HG02938 (cell line): ENCODE measurements at regions not wholly inside any gene's neighbourhood (a gene's known extent, or its start where the extent isn't known, plus 50 kb on each side); places are given as distances from the start of the nearest gene placed in this dataset.
A peak's percentile ranks its signal among the peaks of the same experiment; 100 is the strongest.
"Not testable (repeated sequence)": the region's sequence is repeated elsewhere in the genome, so short reads cannot be mapped to it uniquely, and the experiment has no call there.

Experiments
- ATAC-seq: cut with Tn5 transposase; IDR thresholded peaks from one replicate; pipeline ENCODE4 v1.9.1; 2021; ENCODE audit warnings: mild to moderate bottlenecking, moderate library complexity; ENCODE audit not compliant: unreplicated experiment

DNA sequence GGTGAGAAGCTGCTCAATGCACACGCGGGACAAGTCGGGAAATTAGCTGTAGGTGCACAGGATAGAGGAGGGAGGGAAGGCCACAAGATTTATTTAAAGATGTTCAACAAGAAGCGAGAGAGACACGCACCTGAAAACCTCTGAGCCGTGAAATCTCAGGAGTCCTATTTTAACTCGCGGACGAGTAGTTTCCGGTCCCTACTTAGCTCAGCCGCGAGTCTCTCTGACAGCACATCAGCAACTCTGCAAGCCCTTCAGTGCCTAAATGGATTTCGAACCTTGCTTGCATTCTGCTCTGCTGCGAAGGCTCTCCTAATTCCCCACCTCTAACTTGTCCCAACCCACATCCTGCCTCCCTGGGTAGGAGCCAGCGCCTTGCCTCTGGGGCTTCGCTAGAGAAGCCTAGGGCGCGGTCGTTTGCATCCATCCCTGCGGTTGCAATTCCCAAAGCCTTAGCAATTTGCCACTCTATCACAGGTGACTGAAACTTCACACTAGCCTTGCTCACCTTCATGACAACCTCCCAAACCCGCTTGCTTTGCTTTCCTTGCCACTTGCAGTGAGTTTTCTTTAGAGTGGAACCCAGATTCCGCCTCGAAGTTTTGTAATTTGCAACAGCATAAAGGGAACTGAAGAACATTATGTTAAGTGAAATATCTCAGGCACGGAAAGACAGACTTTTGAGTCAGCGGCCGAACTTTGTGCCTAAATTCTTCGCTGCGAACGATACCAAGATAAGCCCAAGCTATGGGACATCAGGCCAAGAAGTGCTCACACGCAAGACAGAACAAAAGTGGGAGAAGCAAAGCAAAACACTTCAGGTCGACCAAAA is 202.8 kb downstream of the KDM5D start:
- ATAC-seq, result peak; percentile 97

DNA sequence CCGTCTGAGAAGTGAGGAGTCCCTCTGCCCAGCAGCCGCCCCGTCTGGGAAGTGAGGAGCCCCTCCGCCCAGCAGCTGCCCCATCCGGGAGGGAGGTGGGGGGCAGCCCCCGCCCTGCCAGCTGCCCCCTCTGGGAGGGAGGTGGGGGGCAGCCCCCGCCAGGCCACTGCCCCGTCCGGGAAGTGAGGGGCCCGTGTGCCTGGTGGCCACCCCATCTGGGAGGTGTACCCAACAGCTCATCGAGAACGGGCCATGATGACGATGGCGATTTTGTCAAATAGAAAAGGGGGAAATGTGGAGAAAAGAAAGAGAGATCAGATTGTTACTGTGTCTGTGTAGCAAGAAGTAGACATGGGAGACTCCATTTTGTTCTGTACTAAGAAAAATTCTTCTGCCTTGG is 208.8 kb downstream of the KDM5D start:
- not testable (repeated sequence) for ATAC-seq

DNA sequence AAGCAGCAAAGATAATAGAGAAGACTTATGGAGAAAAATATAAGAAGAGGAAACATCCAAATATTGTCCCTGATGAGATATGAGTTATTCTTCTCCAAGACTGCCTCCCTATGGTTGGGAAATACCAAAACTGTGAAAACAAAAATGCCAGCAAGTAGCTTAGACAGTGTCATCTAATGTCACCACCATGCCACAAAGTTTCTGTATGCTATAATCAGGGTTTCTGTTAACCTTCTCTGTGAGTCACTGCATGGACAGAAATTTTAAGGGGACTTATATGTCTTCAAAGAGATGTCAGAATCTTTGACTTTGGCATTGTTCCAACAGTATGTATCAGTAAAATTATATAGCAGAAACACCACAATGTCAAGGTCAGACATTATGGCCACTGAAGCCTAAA is 222.6 kb downstream of the KDM5D start:
- ATAC-seq, result no peak

DNA sequence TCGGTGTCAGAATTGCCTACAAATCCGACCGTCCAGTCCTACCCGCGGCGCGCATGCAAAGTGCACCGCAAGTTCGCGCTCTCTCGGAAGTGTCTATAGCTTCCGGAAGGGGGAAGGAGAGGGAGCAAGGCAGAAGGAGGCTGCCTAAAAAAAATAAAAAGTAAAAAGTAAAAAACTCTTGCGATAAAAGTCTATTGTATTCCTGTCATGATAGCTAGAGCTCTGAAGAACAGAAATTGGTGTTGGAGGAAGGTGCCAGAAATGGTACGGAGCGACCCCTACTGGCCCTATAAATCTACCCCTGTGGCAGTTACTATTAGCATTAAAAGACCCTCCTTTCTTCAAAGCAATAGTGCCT is 241.5 kb downstream of the KDM5D start:
- peak; percentile 51 for ATAC-seq

DNA sequence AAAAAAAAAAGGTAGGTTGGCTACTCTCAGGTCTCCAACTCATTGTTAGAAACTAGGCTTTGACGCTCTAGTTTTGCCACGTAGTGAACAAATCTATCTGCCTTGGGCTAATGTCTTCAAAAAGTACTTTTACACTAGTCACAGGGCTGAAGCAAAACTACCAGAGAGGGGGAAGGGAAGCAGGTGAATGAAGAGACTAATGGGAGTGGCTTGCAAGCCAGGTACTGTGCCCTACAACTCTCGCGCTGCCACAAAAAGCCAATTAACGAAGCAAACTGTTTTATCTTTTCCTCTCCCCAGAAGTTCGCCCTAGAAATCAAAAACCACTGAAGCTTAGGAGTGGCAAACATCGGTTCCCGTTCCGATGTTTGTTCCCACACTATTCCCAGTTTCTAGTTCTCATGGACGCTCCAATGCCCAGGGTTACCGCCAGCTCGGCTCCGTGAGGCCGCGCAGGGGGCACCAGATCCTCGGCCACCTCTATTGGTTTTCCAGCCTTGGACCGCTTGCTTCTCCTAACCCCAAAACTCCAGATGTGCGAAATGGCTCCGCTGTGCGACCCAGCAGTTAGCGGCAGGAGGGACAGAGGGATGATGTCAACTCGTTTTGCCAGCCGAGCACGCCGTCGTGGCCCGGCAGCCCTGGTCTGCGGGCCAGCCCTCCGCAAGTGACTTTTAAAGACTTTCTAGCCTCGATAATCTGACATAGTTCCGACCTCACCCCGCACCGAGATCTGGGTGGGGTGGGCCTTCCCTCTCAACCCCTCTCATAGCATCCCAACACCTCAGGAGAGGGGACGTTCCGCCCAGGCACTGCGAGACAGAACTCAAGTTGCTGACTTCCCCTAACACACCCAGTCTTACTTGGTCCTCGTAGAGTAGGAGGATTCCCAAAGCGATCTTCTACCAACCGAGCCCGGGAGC is 242.1 kb downstream of the KDM5D start:
- ATAC-seq, result peak; percentile 31

GRCh38 chrY:19498556-19498955 is 246.0 kb downstream of the KDM5D start:
- ATAC-seq, result no peak

DNA sequence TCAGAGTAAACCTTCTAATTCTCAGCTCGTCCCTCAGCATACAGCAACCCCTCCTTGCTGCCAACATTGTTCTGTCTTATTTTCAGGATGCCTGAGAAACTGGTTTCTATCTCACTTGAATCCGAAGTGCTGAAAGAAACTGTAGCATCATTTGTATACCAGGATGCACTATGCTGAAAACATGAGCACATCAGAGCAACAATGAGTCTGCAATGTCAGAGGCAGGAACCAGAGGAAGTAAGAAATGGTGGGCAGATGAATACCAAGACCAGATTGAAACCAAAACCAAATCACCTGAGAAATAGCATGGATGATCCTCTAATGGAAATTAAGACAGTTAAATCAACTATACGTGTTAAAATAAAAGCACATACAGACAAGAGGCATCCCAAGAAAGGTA is 257.0 kb downstream of the KDM5D start:
- ATAC-seq, result no peak

DNA sequence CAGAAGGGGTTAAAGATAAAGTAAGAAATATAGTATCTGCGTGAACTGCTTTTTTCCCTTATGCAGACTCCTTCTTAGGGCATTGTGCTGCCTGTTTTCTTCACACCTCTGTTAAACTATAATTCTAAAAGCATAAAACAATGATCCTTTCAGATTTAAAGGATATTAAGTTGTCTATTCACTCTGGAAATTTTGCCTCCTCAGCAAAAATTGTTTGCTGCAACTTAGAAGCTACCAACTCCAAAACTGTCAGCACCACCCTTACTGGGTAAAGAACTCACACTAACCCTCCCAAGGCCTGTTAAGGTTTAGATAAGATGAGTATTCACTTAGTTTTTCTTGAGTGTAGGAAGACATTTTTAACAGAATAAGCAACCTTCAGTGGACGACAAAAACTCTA is 259.5 kb downstream of the KDM5D start:
- no peak for ATAC-seq

DNA sequence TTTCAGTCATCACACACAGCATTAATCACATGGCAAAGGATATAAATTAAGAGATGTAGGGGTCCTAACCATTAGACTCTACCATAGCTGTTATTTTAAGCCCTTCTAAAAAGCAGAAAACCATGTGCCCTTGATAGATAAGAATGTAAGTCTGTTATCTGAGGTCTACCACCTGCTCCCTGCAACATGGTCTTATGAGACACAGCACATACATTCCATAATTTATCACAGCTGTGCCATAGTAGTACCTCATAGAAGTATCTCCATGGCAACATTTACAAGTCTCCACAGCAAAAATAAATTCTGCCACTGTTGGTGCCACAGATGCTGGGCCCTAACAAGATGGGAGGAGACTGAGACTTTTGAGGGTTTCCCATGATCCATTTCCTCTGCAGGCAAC is 265.4 kb downstream of the KDM5D start:
- no peak for ATAC-seq

DNA sequence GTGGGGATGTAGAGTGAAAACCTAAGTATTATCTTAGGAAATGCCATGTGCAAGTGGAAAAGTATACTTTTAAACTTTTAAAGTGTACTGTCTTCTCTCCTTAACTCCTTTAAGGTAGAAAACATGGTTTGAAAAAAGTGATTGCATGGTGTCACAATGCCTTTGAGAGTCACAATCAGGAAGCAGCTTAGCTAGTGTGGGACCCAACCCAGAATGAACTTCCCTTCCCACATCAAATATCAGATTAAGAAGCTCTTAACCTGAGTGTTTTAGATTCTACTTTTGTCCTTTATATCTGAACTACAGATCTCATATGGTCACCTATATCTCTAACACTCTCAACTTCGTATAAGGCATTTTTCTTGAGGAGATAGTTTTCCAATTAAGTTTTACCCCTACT is 266.6 kb downstream of the KDM5D start:
- no peak for ATAC-seq

GRCh38 chrY:19465809-19466208 is 278.7 kb downstream of the KDM5D start:
- ATAC-seq, result no peak

GRCh38 chrY:19456855-19457448 is 287.6 kb downstream of the KDM5D start:
- no peak for ATAC-seq

GRCh38 chrY:19433059-19433458 is 311.5 kb downstream of the KDM5D start:
- no peak for ATAC-seq

- ATAC-seq, result no peak
Measured at GRCh38 chrY:19427736-19428518, 316.6 kb downstream of the KDM5D start.

DNA sequence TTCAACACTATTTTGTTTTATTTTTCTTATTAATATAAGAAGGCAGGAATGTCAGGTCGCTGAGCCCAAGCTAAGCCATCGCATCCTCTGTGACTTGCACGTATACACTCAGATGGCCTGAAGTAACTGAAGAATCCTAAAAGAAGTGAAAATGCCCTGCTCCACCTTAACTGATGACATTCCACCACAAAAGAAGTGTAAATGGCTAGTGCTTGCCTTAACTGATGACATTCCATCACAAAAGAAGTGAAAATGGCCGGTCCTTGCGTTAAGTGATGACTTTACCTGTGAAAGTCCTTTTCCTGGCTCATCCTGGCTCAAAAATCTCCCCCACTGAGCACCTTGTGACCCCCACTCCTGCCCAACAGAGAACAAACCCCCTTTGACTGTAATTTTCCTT is 317.3 kb downstream of the KDM5D start:
- not testable (repeated sequence) for ATAC-seq

GRCh38 chrY:19410980-19411766 is 333.4 kb downstream of the KDM5D start:
- no peak for ATAC-seq

GRCh38 chrY:19406246-19406645 is 338.3 kb downstream of the KDM5D start:
- no peak for ATAC-seq

- no peak for ATAC-seq
Measured at GRCh38 chrY:19405598-19405997, 338.9 kb downstream of the KDM5D start.

- no peak for ATAC-seq
Measured at GRCh38 chrY:19392876-19393275, 351.6 kb downstream of the KDM5D start.

DNA sequence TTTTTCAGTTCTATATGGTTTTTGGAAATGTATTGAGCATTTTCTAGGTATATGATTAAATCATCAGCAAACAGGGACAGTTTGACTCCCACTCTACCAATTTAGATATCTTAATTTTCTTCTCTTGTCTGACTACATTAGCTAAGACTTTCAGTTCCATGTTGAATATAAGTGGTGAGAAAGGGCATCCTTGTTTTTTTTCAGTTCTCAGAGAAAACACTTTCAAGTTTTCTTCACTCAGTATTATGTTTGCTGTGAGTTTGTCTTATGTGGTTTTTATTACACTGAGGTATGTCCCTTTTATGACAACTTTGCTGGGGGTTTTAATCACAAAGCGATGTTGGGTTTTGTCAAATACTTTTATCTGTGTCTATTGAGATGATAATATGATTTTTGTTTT is 352.6 kb downstream of the KDM5D start:
- ATAC-seq, result no peak
